HG03342 (cell line): ENCODE measurements at regions not wholly inside any gene's neighbourhood (a gene's known extent, or its start where the extent isn't known, plus 50 kb on each side); places are given as distances from the start of the nearest gene placed in this dataset.
"Not testable (repeated sequence)": the region's sequence is repeated elsewhere in the genome, so short reads cannot be mapped to it uniquely, and the experiment has no call there.

Source experiments
- ATAC-seq: cut with Tn5 transposase; IDR thresholded peaks from one replicate; pipeline ENCODE4 v1.9.1; 2021; ENCODE audit warnings: mild to moderate bottlenecking, moderate library complexity; ENCODE audit not compliant: unreplicated experiment

DNA sequence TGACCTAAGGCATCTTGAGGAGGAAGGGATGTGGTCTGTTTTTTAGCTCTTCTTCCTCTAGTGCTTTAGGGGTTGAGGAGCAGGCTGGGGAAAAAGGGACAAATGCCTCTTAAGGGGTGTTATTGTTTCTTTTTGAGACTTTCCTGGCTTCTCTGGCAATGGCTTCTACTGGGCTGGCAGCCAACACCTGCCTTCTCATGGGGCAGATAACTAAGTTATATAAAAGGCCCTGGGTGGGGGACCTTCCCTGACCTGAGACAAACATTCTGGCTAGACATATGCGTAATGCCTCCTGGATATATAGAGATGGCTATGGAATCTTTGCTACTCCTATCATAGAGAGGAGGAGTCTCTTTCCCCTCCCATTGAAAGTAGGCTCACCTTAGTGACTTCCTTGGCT lies 179.2 kb upstream of the PROK2 start:
- ATAC-seq = no peak

DNA sequence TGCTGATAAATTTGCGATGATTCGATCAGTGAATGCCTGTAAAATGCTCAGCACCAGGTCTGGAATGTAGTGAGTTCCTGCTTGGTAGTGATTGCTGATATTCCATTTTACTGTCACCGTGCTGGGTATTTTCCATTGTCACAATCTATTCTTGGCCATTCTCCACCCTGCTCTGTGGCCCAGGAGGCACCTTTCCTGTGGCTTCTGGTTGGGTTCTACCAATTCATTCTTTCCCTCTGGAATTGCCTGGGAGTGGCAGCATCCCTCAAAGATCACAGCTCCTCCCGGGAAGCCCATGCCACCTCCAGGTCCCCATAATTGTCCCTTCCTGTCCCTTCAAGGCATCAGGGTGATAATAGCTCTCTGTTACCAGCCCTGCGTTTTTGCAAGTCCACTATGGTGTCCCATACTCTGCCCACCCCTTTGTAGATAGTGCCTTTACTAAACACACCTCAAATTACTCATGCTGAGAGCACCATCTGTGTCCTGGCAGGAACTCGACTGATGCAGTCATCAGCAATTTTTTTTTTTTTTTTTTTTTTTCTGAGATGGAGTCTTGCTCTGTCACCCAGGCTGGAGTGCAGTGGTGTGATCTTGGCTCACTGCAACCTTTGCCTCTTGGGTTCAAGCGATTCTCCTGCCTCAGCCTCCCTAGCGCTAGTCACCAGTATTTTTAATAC lies 177.8 kb upstream of the PROK2 start:
- ATAC-seq = no peak

DNA sequence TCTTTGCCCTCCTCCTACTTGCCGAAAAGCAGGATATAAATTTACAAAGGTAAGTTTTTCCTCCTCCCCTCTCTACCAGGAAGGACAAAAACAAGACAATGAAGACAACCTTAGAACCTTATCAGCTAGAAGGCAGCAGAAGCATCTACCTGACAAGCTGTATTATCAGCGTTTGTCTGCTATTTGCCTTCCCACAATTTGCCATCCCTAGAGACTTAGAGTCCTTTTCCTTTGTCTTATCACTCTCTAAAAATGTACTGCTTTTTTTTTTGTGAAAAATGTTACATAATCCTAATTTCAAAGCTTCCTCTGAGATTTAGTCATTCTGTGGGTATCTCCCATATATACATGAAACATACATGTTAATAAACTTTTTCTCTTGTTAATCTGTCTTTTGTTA lies 176.9 kb upstream of the PROK2 start:
- ATAC-seq = no peak

DNA sequence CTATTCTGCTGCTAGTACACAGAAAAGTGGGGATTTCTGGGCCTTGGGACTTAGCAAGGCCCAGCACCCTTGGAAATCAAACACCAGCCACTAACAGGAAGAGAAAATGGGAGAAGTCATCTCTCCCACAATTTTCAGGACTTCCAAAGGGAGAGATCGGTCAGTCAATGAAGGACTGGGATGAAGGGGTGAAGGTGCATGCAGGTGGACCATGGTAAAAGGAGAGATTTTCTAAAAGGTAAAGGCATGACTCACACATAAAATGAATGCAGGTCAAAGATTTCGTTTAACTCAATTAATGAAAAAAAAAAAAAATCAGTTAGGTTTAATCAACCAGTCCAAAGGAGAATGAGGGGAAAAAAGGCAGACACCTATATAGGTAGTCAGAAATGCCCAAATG lies 176.4 kb upstream of the PROK2 start:
- ATAC-seq = no peak

DNA sequence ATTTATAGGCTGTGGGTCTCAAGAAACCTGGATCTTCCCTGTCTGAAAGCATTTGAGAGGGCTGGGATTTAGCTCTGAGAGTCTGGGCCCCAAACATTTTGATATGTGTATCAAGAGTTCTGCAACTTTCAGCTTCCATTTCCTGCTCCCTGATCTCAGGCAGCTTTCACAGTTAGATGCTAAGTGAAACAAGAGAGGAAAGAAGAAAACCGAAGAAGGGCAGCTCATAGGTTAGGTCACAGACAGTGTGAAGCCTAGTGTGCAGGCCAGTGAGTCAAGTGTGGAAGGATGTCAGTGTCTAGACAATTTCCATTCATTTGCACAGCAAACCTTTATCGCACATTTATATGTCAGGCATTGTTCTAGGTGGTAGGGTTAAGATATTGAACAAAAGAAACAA lies 173.6 kb upstream of the PROK2 start:
- ATAC-seq = no peak

DNA sequence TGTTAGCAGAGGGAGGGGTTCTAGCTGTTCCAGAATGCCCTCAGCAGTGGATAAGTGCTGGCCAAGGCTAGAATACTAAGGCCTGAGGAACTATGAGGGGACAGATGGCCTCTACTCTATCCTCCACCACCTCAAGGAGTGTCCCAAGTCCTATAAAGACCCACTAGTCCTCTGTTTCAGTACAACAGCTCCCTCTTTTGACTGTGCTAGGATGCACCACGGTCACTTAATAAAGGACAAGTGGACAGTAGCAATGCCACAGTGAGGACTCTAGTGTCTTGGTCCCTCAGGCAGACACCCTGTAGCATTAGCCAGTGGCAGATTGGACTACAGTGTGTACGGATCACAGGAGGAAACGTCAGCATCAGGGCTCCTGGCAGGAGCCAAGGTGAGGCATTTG lies 171.8 kb upstream of the PROK2 start:
- ATAC-seq = no peak

DNA sequence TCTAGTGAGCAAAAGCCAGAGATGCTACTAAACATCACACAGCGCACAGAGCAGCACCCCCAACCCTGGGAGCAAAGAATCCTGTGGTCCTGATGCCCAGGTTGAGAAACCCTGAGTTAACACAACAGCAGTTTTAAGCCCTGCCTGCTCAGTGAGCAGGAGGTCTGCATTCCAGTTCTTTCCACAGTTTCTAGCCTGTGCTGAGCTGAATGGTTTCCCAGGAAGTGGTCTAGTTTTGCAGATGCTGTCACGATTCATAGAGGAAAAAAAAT lies 171.1 kb upstream of the PROK2 start:
- no peak for ATAC-seq

DNA sequence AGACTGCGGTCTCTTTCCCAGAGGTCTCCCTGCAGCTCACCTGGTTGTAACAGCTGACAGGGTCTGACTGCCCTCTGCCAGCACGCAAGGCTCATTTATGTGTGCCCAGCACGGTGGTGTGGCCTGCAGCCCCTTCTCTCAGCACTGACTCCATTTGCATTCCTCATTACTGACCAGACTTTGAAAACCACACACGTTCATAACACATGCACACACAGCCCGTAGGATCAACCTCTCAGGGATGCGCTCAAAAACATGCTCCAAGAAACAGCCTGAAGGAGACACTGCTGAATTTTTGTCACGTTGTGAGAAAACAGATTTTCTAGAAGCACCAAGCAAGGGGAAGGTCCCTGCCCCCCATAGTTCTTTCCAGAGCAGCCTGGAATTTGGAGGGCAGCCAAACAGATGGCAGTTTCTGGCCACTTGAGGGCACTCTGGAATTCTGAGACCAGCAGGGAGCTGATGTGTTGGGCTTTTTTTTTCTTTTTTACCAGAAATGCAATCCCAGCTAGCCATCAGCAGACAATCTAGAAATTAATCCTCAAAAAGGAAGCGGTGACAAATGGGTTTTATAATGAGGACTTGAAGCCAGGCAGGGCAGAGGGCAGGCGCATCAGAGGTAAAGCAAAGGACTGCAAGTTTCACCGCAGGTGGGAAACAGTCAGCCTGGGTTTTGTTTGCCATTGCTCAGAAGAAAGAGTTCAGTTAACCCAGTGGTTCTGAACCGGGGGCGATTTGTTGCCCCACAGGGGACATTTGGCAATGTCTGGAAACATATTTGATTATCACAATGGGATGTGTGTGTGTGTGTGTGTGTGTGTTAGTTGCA lies 170.5 kb upstream of the PROK2 start:
- ATAC-seq = no peak

DNA sequence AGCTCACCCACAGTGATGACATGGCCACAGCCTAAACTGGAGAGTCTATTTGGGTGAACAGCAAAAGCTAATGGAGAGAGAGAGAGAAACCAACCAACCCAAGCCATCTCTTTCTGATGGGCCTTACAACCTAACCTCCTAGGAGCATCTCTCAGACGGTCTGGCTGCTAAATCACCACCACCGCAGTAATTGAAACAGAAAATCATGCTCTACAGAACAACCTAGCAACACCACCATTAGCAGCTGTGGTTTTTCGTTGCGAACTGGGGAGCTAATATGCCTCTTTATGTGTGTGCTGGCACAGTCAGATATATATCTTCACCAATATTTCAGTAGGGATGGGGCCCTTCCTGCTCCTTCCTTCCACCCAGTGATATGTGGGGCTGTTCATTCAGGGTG lies 166.9 kb upstream of the PROK2 start:
- no peak for ATAC-seq

DNA sequence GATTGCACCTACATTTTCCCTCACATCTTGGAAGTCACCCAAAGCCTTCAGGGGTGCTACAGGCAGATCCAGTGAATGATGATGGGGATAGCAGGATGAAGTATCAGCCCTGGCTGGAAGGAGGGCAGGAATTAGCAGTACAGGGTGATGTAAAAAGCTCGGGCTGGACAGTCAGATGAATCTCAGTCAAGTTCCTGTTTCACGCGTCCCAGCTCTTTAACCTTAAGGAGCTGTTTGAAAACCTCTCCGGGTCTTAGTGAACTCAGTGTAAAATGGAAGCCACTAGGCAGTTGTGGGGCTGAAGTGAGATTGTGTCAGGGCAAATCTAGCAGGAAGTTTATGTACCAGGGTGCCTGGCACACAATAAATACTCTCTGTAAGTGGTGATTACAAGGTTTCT lies 166.4 kb upstream of the PROK2 start:
- no peak for ATAC-seq

DNA sequence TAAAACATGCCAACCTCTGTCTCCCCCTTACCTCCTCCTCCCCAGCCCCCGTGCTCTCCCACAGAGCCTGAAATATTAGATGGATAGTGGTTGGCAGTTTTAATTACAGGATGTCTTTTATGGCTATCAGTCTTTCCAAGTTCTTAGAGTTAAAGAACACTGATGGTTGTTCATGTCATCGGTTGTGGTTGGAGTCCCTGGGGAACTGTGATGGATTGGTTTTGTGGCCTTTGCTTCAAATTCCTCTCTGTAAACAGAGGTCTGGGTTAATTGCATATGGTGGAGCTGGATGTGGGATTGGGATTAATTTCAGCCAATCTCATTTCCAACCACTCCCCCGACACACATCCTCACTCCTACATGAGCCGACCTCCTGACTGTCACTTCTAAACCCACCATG lies 164.5 kb upstream of the PROK2 start:
- ATAC-seq = no peak

DNA sequence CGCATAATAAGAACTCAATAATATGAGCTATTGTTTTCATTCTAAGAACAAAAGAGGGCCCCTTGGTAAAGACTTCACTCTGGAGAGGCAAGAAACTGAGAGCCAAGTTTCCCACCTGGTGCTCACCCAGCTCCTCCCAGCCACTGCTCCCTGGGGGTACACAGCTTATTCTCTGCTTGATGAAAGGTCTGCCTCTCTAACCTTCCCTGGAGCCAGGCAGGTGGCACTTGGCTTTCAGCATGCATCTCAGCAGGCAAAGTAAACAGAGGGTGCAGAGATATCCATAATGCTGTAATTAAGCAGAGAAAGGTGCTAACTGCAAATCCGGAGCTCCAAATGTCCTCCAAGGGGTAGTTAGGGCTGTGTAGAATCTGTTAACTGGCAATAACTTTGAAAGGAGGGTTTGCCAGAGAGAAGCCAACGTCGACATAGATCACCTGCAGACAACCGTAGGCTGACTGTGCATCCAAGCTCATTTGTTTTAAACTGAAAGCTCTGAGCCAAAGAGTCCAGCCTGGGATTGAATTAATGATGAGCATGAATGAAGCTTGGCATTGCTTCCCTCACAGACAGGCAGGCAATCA lies 159.6 kb upstream of the PROK2 start:
- ATAC-seq = no peak

DNA sequence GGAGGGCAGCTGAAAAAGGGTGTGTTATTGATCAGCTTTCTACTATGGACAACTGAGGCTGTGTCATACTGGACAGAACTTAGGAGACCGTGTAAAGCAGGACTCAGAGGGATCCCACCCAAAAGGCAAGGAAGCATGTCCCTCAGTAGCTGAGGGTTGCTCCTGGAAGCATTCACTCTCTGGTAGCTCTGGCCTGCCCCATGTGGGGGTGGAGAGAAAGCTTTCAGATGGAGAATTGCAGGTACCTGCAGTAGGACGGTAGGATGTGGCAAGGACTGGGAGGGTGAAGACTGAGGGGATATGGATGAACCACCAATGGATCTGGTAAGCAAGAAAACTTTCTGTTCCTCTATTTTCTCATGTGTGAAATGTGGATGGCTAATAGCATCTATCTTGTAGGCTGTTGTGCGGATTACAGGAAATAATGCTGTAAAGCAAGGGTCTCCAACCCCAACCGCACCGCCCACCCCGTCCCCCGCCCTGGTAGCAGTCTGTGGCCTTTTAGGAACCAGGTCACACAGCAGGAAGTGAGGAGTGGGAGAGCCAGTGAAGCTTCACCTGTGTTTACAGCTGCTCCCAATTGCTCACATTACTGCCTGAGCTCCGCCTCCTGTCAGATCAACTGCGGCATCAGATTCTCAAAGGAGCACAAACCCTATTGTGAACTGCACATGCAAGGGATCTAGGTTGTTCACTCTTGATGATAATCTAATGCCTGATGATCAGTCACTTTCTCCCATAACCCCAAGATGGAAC lies 157.7 kb upstream of the PROK2 start:
- ATAC-seq = no peak

DNA sequence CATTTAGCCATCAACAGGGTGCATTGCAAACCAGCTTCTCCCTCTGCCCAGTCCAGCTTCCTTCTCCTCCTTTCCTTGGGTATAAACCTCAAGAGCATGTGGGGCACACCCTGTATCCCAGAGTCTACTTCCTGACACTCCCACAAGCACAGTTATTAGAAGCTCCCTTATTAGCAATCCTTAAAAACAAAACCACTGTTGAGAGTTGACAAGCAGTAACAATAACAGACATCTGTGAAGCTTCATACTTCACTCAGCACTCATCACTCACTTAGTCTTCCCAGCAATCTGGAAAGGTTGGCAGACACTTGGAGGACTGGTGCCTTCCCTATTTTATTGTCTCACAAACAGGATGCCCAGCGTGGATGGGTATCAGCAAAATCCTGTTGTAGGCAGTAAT lies 155.5 kb upstream of the PROK2 start:
- ATAC-seq = no peak

DNA sequence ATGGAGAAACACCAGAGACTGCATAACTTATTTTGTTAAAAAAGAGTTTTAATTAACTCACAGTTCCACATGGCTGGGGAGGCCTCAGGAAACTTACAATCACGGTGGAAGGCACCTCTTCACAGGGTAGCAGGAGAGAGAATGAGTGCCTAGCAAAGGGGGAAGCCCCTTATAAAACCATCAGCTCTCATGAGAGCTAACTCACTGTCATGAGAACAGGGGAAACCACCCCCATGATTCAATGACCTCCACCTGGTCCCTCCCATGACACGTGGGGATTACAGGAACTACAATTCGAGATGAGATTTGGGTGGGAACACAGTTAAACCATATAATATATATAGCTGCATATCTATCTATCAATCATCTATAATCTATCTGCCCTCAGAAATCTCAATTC lies 153.1 kb upstream of the PROK2 start:
- ATAC-seq = not testable (repeated sequence)

DNA sequence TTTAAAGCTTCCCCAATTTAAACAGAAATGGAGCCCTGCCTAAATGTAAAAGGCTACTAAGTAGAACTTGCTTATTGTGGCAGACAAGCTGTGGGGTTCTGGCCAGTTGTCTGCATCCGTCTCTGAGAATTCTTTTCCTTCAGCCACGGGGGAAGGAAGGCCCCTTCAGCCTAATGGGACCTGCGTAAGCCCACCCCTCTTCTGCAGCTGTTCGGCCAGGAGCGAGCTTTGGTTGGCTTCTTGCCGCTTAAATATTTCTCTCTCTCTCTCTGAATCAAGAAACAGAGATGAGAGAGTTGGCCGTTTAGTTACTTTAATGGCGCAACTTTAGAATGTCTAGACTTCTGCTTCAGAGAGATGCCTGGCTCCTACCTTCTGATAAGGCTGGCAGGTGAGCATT lies 151.7 kb upstream of the PROK2 start:
- no peak for ATAC-seq

DNA sequence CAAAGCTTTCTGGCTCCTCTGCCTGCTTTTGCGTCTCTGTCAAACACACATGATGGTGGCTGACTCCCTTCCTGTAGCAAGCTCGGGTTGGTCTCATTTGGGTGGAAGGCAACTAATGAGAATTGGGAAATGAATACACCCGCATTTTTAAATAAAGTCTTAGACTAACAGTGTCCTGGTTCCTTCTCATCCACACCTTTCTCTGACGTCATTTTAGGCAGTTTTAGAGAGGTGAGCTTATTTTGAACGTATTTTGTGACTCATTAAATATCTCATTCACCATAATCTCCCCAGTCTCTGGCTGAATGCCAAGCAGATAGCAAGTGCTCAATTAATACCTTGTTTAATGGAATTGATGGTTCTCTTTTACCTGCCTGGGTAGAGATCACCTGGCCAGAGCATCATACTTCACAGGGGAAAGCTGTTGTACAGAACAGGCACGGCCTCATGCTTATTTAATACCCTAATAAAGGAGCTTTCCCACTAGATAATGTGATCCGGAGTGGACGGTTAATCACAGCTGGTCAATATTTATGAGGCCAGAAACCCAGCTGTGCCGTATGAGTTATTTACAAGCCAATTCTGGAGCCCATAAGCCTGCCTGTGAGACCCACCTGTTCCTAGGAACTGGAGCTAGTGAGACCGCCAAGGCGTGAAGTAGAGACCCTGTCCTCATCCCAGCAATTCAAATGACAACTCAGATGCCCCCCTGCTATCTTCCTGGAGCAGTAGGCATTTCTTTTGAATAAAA lies 149.7 kb upstream of the PROK2 start:
- ATAC-seq = no peak

DNA sequence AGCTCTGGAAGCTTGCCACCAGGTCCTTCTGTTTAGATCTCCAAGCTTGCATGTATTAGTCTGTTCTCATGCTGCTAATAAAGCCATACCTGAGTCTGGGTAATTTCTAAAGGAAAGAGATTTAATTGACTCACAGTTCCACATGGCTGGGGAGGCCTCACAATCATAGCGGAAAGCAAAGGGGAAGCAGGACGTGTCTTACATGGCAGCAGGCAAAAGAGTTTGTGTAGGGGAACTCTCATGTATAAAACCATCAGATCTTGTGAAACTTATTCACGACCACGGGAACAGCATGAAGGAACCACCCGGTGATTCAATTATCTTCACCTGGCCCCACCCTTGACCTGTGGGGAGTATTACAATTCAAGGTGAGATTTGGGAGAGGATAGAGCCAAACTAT lies 147.0 kb upstream of the PROK2 start:
- ATAC-seq = no peak

DNA sequence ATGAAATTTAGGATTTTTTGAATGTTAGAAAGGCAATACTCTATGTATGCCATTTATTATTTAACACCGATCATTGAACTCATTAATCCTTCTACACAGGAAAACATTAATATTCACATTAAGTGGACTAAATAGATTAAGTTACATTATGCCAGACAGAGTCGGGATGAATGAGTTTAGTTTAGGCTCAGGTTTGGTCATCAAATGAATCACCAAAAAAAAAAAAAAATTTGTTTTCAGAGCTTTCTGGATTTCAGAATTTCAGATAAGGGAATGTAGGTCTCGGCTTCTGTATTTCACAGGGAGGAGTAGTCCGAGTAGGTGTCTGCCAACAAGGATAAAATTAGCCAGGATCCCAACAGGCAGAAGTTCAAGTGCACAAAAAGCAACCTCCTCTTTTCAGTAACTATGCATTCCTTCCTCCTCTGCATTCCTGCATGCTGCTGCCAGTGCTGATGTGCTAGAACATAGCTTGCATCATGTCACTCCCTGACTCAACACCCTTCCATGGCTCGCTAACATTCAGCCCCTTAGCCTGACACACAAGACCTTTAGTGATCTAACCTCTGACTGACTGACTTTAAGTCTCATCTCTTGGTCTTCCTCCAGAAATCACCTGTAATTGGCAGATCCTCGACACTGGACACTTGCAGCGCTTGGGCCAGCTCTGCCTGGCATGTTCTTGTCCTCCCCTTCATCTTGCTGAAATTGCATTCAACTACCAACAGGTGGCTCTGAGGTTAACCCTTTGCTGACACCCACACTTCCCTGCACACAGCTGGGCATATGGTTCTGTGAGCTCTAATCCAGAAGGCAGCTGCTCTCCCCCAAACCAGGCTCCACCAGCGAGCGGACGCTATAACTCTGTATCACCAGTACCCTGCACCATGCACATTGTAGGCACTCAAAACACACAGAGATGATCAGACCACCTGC lies 145.4 kb upstream of the PROK2 start:
- no peak for ATAC-seq

DNA sequence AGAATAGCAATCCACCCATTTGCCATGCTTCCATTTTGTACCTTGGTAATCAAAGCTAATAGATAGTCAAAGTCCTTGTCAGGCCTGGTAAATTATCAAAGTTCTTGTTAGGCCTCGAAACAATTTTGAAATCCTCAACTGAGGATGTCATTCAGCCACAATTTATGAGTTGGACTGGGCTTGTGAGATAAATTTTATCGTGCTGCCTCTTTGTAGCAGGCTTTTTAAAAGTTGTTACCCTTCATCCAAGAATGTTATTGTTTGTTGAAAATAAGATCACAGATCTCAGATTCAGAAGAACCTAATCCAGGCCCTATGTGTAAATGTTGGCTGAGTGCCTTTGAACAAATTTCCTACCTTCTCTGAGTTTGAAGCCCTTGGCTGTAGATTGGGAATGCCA lies 143.3 kb upstream of the PROK2 start:
- ATAC-seq = no peak
